ENCODE measurements at regions not wholly inside any gene's neighbourhood (a gene's known extent, or its start where the extent isn't known, plus 50 kb on each side); places are given as distances from the start of the nearest gene placed in this dataset.
"Not testable (repeated sequence)": the region's sequence is repeated elsewhere in the genome, so short reads cannot be mapped to it uniquely, and the experiment has no call there.

DNA sequence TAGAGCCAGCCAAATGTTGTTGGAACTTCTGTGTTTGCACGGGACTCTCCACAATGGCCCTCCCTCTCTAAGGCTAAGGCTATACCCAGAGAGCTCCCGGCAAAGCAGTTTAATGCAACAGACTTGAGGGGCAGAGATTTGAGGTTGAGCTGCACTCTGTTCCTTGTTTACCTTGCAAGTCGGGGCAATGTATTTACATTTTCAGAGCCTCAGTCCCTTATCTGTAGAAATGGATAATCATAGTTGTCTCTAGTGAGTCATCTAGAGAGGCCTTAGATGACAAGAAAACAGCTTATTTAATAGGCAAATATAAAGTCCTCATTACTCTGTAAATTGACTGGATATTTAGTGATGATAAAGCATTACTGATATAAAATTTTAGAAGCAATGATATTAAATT lies 917.7 kb downstream of the MCTP2 start:
- H2AFZ ChIP-seq (ENCODE audit: low read depth, low read length), result no peak overlapping the region
- H3K79me2 ChIP-seq (ENCODE audit: insufficient read depth, low read length), result no peaks in the 10 kb centered on the region
- no peaks in the 10 kb centered on the region for H3K36me3 ChIP-seq (ENCODE audit: insufficient read depth, low read length)
- no peaks in the 10 kb centered on the region for H3K9me3 ChIP-seq (ENCODE audit: insufficient read depth, low read length, severe bottlenecking)
- H3K27ac ChIP-seq (ENCODE audit: low read length), result no peak overlapping the region
- TF ChIP-seq, protein P1, sequence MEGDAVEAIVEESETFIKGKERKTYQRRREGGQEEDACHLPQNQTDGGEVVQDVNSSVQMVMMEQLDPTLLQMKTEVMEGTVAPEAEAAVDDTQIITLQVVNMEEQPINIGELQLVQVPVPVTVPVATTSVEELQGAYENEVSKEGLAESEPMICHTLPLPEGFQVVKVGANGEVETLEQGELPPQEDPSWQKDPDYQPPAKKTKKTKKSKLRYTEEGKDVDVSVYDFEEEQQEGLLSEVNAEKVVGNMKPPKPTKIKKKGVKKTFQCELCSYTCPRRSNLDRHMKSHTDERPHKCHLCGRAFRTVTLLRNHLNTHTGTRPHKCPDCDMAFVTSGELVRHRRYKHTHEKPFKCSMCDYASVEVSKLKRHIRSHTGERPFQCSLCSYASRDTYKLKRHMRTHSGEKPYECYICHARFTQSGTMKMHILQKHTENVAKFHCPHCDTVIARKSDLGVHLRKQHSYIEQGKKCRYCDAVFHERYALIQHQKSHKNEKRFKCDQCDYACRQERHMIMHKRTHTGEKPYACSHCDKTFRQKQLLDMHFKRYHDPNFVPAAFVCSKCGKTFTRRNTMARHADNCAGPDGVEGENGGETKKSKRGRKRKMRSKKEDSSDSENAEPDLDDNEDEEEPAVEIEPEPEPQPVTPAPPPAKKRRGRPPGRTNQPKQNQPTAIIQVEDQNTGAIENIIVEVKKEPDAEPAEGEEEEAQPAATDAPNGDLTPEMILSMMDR (IDR thresholded peaks at IDR 0.05; ENCODE audit: borderline replicate concordance, extremely low read depth, low read length, poor library complexity, severe bottlenecking), result no peak
- no peak for TF ChIP-seq EZH2 (IDR thresholded peaks at IDR 0.05; ENCODE audit: borderline replicate concordance, low read depth, low read length, severe bottlenecking)
- ATAC-seq (ENCODE audit: insufficient read depth, low read depth) (no peak), DNase-seq (no peak)
- no peak overlapping the region for H3K4me2 ChIP-seq (ENCODE audit: insufficient read depth, low read length)
- H4K20me1 ChIP-seq (ENCODE audit: insufficient read depth, low read length), result no peaks in the 10 kb centered on the region
- no peak overlapping the region for H3K4me3 ChIP-seq (ENCODE audit: low read depth in 1 of 2, low read length in 2 of 2)
- no peak overlapping the region for H3K9ac ChIP-seq (ENCODE audit: low read depth, low read length)
- H3K27me3 ChIP-seq (ENCODE audit: insufficient read depth, low read length, poor library complexity), result peaks cover 4% of the 10 kb centered on the region
- no peaks in the 10 kb centered on the region for H3K4me1 ChIP-seq (ENCODE audit: insufficient read depth, low read length)

DNA sequence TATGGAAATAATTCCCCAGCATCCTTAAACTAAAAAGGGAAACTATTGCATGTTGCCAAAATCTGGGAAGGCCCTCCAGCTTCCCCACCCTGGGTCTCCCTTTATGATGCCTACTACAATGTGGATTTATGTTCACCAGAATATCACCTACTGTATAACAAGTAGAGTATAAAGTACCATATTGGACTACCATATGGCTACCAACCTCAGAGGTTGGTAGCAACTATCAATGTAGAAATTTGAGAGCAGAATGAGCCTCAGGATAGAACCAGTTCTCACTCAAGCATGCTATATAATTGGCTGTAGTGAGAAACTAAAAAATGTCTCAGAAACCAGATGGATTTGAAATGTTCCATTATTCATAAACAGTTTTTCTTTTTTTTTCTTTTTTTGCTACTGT lies 918.4 kb downstream of the MCTP2 start:
- Histone ChIP-seq H3K79me2 (ENCODE audit: insufficient read depth, low read length) (no peaks in the 10 kb centered on the region), H3K9me3 (ENCODE audit: insufficient read depth, low read length, severe bottlenecking) (no peaks in the 10 kb centered on the region), H3K36me3 (ENCODE audit: insufficient read depth, low read length) (no peaks in the 10 kb centered on the region), H3K4me2 (ENCODE audit: insufficient read depth, low read length) (no peak overlapping the region), H3K9ac (ENCODE audit: low read depth, low read length) (no peak overlapping the region), H3K4me1 (ENCODE audit: insufficient read depth, low read length) (no peaks in the 10 kb centered on the region), H4K20me1 (ENCODE audit: insufficient read depth, low read length) (no peaks in the 10 kb centered on the region), H2AFZ (ENCODE audit: low read depth, low read length) (no peak overlapping the region), H3K4me3 (ENCODE audit: low read depth in 1 of 2, low read length in 2 of 2) (no peak overlapping the region), H3K27me3 (ENCODE audit: insufficient read depth, low read length, poor library complexity) (peaks cover 4% of the 10 kb centered on the region), H3K27ac (ENCODE audit: low read length) (no peak overlapping the region)
- no peak for TF ChIP-seq EZH2 (IDR thresholded peaks at IDR 0.05; ENCODE audit: borderline replicate concordance, low read depth, low read length, severe bottlenecking)
- TF ChIP-seq, protein P1 (IDR thresholded peaks at IDR 0.05; ENCODE audit: borderline replicate concordance, extremely low read depth, low read length, poor library complexity, severe bottlenecking), result no peak
- DNase-seq (no peak), ATAC-seq (ENCODE audit: insufficient read depth, low read depth) (no peak)

DNA sequence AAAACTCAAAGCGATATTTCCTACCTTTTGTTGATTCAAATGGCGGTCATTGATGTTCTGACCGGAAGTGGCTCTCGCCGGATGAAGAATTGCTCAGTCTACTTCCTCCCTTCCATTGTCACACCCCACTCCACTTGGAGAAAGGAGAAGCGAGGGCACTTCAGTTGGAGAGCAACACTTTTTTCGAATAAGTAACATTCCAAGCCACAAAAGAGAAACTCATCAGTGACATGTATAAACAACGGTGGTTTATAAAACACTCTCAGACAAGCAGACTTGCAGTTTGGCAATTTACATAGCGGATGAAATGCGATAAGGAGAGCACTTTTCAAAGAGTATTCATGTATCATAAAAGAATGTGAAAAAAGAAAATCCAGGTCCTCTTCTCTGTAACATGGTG lies 919.1 kb downstream of the MCTP2 start:
- Histone ChIP-seq H3K4me3 (ENCODE audit: low read depth in 1 of 2, low read length in 2 of 2) (no peak overlapping the region), H3K4me2 (ENCODE audit: insufficient read depth, low read length) (no peak overlapping the region), H3K27ac (ENCODE audit: low read length) (no peak overlapping the region), H3K79me2 (ENCODE audit: insufficient read depth, low read length) (no peaks in the 10 kb centered on the region), H3K4me1 (ENCODE audit: insufficient read depth, low read length) (no peaks in the 10 kb centered on the region), H3K36me3 (ENCODE audit: insufficient read depth, low read length) (no peaks in the 10 kb centered on the region), H2AFZ (ENCODE audit: low read depth, low read length) (no peak overlapping the region), H4K20me1 (ENCODE audit: insufficient read depth, low read length) (no peaks in the 10 kb centered on the region), H3K27me3 (ENCODE audit: insufficient read depth, low read length, poor library complexity) (peaks cover 4% of the 10 kb centered on the region), H3K9ac (ENCODE audit: low read depth, low read length) (no peak overlapping the region), H3K9me3 (ENCODE audit: insufficient read depth, low read length, severe bottlenecking) (no peaks in the 10 kb centered on the region)
- DNase-seq (no peak), ATAC-seq (ENCODE audit: insufficient read depth, low read depth) (no peak)
- TF ChIP-seq, protein P1 (IDR thresholded peaks at IDR 0.05; ENCODE audit: borderline replicate concordance, extremely low read depth, low read length, poor library complexity, severe bottlenecking), result no peak
- TF ChIP-seq EZH2 (IDR thresholded peaks at IDR 0.05; ENCODE audit: borderline replicate concordance, low read depth, low read length, severe bottlenecking), result no peak

DNA sequence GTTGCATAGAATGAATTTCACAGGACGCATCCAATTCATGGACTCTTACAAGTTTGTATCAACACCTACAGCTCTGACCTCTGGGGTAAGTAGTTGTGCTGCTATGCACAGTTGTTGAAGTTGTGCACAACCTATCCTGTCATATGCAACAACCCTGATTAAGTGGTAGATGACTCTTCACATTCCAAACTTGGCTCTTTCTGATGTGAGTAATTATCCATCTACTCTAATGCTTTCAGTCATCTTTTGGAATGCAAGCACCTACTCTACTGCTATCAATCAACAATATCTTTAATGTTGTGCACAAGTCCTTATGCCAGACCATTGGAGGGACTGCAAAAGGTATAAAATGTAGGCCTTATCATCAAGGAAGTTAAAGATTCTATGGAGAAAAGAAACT lies 921.4 kb downstream of the MCTP2 start:
- Histone ChIP-seq H3K4me1 (ENCODE audit: insufficient read depth, low read length) (no peaks in the 10 kb centered on the region), H4K20me1 (ENCODE audit: insufficient read depth, low read length) (no peaks in the 10 kb centered on the region), H3K36me3 (ENCODE audit: insufficient read depth, low read length) (no peaks in the 10 kb centered on the region), H3K4me2 (ENCODE audit: insufficient read depth, low read length) (no peak overlapping the region), H3K27ac (ENCODE audit: low read length) (no peak overlapping the region), H3K79me2 (ENCODE audit: insufficient read depth, low read length) (no peaks in the 10 kb centered on the region), H3K4me3 (ENCODE audit: low read depth in 1 of 2, low read length in 2 of 2) (no peak overlapping the region), H3K9ac (ENCODE audit: low read depth, low read length) (no peak overlapping the region), H3K9me3 (ENCODE audit: insufficient read depth, low read length, severe bottlenecking) (no peaks in the 10 kb centered on the region), H3K27me3 (ENCODE audit: insufficient read depth, low read length, poor library complexity) (peaks cover 4% of the 10 kb centered on the region), H2AFZ (ENCODE audit: low read depth, low read length) (no peak overlapping the region)
- ATAC-seq (ENCODE audit: insufficient read depth, low read depth), result no peak
- TF ChIP-seq EZH2 (IDR thresholded peaks at IDR 0.05; ENCODE audit: borderline replicate concordance, low read depth, low read length, severe bottlenecking), result no peak
- no peak for DNase-seq

DNA sequence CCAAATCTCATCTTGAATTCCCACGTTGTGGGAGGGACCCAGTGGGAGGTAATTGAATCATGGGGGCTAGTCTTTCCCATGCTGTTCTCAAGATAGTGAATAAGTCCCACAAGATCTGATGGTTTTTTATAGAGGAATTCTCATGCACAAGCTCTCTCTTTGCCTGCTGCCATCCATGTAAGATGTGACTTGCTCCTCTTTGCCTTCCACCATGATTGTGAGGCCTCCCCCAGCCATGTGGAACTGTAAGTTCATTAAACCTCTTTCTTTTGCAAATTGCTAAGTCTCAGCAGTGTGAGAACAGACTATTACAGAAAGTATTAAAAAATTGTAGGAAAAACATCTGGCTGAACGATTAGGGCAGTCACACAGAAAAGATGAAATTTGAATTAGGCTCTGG lies 921.8 kb downstream of the MCTP2 start:
- not testable (repeated sequence) for H3K36me3 ChIP-seq (ENCODE audit: insufficient read depth, low read length); H3K9me3 ChIP-seq (ENCODE audit: insufficient read depth, low read length, severe bottlenecking); H3K79me2 ChIP-seq (ENCODE audit: insufficient read depth, low read length); H3K4me2 ChIP-seq (ENCODE audit: insufficient read depth, low read length); H2AFZ ChIP-seq (ENCODE audit: low read depth, low read length); H3K27ac ChIP-seq (ENCODE audit: low read length); H3K9ac ChIP-seq (ENCODE audit: low read depth, low read length); ATAC-seq (ENCODE audit: insufficient read depth, low read depth); H3K4me1 ChIP-seq (ENCODE audit: insufficient read depth, low read length); H3K27me3 ChIP-seq (ENCODE audit: insufficient read depth, low read length, poor library complexity); H3K4me3 ChIP-seq (ENCODE audit: low read depth in 1 of 2, low read length in 2 of 2); H4K20me1 ChIP-seq (ENCODE audit: insufficient read depth, low read length); DNase-seq
